ENCODE measurements at regions not wholly inside any gene's neighbourhood (a gene's known extent, or its start where the extent isn't known, plus 50 kb on each side); places are given as distances from the start of the nearest gene placed in this dataset.

DNA sequence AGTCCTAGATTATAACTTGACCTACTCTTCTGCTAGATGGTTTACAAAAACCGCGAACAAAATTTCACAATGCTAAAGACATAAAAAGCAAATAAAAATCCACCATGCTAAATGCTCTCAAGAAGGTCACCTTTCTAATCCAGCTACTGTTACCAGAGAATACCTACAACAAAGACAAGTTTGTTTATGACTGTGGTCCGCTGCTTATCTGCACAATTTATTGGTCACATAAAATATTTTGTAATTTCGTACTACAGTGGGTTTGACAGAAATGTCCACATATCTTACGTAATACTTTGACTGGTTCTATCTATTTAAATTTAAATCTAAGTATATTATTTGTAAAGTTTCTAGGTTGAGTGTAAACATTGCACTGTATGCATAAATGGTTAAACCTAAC lies 257.6 kb upstream of the ZNF608 start:
- ChIA-PET POLR2A (no interaction called here), CTCF (no interaction called here)
- no peak for DNase-seq (ENCODE audit: extremely low spot score)
- TF ChIP-seq, protein P1, sequence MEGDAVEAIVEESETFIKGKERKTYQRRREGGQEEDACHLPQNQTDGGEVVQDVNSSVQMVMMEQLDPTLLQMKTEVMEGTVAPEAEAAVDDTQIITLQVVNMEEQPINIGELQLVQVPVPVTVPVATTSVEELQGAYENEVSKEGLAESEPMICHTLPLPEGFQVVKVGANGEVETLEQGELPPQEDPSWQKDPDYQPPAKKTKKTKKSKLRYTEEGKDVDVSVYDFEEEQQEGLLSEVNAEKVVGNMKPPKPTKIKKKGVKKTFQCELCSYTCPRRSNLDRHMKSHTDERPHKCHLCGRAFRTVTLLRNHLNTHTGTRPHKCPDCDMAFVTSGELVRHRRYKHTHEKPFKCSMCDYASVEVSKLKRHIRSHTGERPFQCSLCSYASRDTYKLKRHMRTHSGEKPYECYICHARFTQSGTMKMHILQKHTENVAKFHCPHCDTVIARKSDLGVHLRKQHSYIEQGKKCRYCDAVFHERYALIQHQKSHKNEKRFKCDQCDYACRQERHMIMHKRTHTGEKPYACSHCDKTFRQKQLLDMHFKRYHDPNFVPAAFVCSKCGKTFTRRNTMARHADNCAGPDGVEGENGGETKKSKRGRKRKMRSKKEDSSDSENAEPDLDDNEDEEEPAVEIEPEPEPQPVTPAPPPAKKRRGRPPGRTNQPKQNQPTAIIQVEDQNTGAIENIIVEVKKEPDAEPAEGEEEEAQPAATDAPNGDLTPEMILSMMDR (IDR thresholded peaks at IDR 0.05; ENCODE audit: control extremely low read depth, extremely low read depth, low read depth, missing control alignments) = no peak

GRCh38 chr5:125005266-125005665 lies 258.8 kb upstream of the ZNF608 start:
- TF ChIP-seq, protein P1 (IDR thresholded peaks at IDR 0.05; ENCODE audit: control extremely low read depth, extremely low read depth, low read depth, missing control alignments) = no peak
- POLR2A ChIA-PET = no interaction called here
- DNase-seq (ENCODE audit: extremely low spot score) = no peak
- CTCF ChIA-PET = interaction anchor here (1.6 kb wide), 1 partner anchor 10 kb away, joined by 4 read pairs; no protein-coding TSS in a partner anchor

DNA sequence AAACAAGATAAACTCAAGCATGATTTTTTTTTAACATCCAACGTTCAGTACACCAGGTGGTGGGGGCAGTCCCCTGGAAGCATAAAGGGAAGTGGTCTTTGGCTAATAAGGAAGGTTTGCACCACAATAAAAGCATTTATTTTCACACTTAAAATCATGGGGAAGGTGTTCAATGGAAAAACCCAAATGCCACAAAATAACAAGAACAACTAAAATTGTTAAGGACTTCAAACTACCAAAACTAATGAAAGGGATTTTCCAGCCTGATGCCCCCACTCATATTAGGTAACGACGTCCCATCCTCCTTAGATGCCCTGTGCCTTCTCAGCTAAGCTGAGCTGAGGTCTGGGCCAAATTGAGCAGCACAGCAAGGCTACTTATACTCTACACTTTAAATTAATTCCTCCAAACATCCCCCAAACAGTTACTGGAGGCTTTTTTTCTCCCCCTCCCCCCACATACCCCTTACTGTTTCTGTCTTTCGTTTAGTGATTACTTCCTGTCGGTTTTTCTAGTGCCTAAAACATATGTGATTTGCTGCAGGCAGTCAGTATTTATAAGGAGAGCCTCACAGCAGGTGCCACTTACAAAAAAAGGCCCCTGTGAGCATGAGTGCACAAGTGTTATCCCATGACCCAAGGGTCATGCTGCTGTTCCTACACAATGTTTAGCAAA lies 259.7 kb upstream of the ZNF608 start:
- ChIA-PET CTCF (interaction anchor here (1.6 kb wide), 1 partner anchor 10 kb away, joined by 4 read pairs; no protein-coding TSS in a partner anchor), POLR2A (no interaction called here)
- TF ChIP-seq, protein P1 (IDR thresholded peaks at IDR 0.05; ENCODE audit: control extremely low read depth, extremely low read depth, low read depth, missing control alignments) = no peak
- peak; percentile 12 for DNase-seq (ENCODE audit: extremely low spot score)

DNA sequence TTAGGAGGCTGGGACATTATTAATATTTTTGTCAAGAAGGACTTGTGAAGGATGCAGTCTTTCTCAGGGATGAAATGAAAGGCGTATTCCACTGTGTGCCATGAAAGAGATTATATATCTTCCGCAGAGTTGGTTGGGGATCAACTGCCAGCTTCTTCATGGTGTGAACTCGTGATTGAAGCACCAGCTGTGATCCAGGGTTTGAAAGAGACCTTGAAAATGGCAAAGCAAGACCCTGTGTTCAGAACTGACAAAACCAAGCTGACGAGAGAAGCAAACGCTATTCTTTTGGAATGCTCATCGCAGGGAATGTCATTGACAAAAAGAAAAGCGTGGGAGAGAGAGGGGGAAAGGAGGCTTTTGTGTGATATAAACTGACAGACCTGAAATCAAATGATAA lies 263.9 kb upstream of the ZNF608 start:
- POLR2A ChIA-PET = no interaction called here
- TF ChIP-seq, protein P1 (IDR thresholded peaks at IDR 0.05; ENCODE audit: control extremely low read depth, extremely low read depth, low read depth, missing control alignments) = no peak
- CTCF ChIA-PET = no interaction called here
- no peak for DNase-seq (ENCODE audit: extremely low spot score)

- ChIA-PET POLR2A (interaction anchor here (0.6 kb wide), 1 partner anchor 286 kb away, joined by 4 read pairs; no protein-coding TSS in a partner anchor), CTCF (interaction anchor here (1.7 kb wide), 1 partner anchor 10 kb away, joined by 6 read pairs; no protein-coding TSS in a partner anchor)
- TF ChIP-seq, protein P1 (IDR thresholded peaks at IDR 0.05; ENCODE audit: control extremely low read depth, extremely low read depth, low read depth, missing control alignments) = no peak
- DNase-seq (ENCODE audit: extremely low spot score) = peak; percentile 13
Observed at GRCh38 chr5:125011014-125011413, 264.6 kb upstream of the ZNF608 start.

DNA sequence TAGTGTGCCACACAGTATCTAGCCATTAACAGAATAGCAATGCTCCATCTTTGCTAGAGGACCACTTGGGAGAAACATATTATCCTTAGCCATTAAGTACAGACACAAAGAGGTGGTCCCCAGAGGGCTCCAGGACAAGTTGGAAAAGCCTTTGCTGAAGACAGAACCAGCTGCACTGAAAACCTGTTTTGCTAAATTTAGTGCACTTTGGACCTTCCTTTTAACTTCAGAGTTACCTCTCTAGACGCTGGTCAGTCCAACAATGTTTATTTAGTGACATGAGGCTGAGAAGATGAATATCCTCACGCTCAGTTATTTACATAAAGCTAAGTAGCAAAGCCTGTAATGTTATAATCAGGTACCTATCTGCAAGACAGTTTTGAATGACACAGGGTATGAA lies 265.0 kb upstream of the ZNF608 start:
- no peak for DNase-seq (ENCODE audit: extremely low spot score)
- CTCF ChIA-PET = interaction anchor here (1.0 to 1.7 kb wide), 2 partner anchors 9 to 13 kb away, joined by 3 to 6 read pairs; no protein-coding TSS in a partner anchor
- POLR2A ChIA-PET = interaction anchor here (0.6 kb wide), 1 partner anchor 287 kb away, joined by 4 read pairs; no protein-coding TSS in a partner anchor
- TF ChIP-seq, protein P1 (IDR thresholded peaks at IDR 0.05; ENCODE audit: control extremely low read depth, extremely low read depth, low read depth, missing control alignments) = no peak

Data from GM10248 (cell line).